Kidney (tissue), 13 donors: ENCODE measurements at regions not wholly inside any gene's neighbourhood (a gene's known extent, or its start where the extent isn't known, plus 50 kb on each side); places are given as distances from the start of the nearest gene placed in this dataset.
A peak's percentile ranks its signal among the peaks of the same experiment; 100 is the strongest.

Experiments used
- DNase-seq, 5 donors: peaks; one replicate each; pipeline ENCODE4 v3.0.0-alpha.2; 2013 to 2020
- FAIRE-seq: peaks from 2 replicates; lab custom pipeline; 2012; peaks lifted over from hg19 to GRCh38; lab: Jason Lieb, UNC
- H3K27ac ChIP-seq, 2 donors: one replicate each; pipeline ENCODE4 v1.7.0; 2013; ENCODE audit warnings: low read depth in 2 of 2, low read length in 2 of 2, inconsistent platforms in 1 of 2
- H3K27me3 ChIP-seq: one replicate; pipeline ENCODE4 v1.7.1; 2013; ENCODE audit warnings: low read length, inconsistent platforms; ENCODE audit not compliant: control insufficient read depth, insufficient read depth
- H3K36me3 ChIP-seq, 3 donors: one replicate each; pipeline versions ENCODE4 v1.7.0 to v1.7.1; 2013; ENCODE audit warnings: low read length in 3 of 3, control low read depth in 1 of 3, inconsistent platforms in 1 of 3; ENCODE audit not compliant: insufficient read depth in 3 of 3, control insufficient read depth in 2 of 3
- H3K4me1 ChIP-seq, 3 donors: one replicate each; pipeline versions ENCODE4 v1.7.0 to v1.7.1; 2013; ENCODE audit warnings: low read length in 3 of 3, inconsistent platforms in 1 of 3, low read depth in 1 of 3; ENCODE audit not compliant: control insufficient read depth in 2 of 3, insufficient read depth in 2 of 3
- H3K4me3 ChIP-seq, 3 donors: one replicate each; pipeline versions ENCODE4 v1.7.0 to v1.8.1; 2013; ENCODE audit warnings: low read length in 3 of 3, control low read depth in 1 of 3, inconsistent platforms in 1 of 3
- H3K9ac ChIP-seq, 3 donors: one replicate each; pipeline versions ENCODE4 v1.7.0 to v1.7.1; 2013; ENCODE audit warnings: low read length in 3 of 3, control low read depth in 1 of 3, inconsistent platforms in 1 of 3
- H3K9me3 ChIP-seq, 3 donors: one replicate each; pipeline versions ENCODE4 v1.7.0 to v1.7.1; 2013; ENCODE audit warnings: low read length in 3 of 3, control low read depth in 1 of 3, inconsistent platforms in 1 of 3; ENCODE audit not compliant: control insufficient read depth in 2 of 3, insufficient read depth in 1 of 3
- CTCF ChIP-seq: IDR thresholded peaks from 3 replicates; pipeline ENCODE4 v1.5.1; 2012; ENCODE audit warnings: mild to moderate bottlenecking, moderate library complexity, borderline replicate concordance; ENCODE audit not compliant: insufficient read depth; ENCODE audit errors: extremely low read depth
- intact Hi-C: fragments of 100-400 bp; cut with DNase I; formaldehyde crosslinking; loops from one replicate; pipeline ENCODE4 v1.11.1; 2022
- donor health status: control.
- donor health status: control.
- donor health status: control.
- donor health status: control.
- donor health status: control.
- donor health status: DM: yes; HTN: yes; CAD: no.
- donor health status: Normal renal cell carcinoma (clear cell type).

- Histone ChIP-seq H3K27me3 (no peaks in the 10 kb centered on the region), H3K9ac (no peak overlapping the region), H3K27ac (no peak overlapping the region), H3K36me3 (no peaks in the 10 kb centered on the region), H3K9me3 (no peaks in the 10 kb centered on the region), H3K4me1 (peaks cover 0 to 4% (median 0%) of the 10 kb centered on the region in 3 donors), H3K4me3 (no peak overlapping the region)
- TF ChIP-seq CTCF: no peak
- FAIRE-seq (no peak), DNase-seq (peak in 1 of 5 donors; percentile 29)
- intact Hi-C loops: no loop called here
These were observed 149.8 kb downstream of the TWIST2 start for GRCh38 chr2:238997684-238998083.
